NT2/D1 (cell line): ENCODE measurements at regions not wholly inside any gene's neighbourhood (a gene's known extent, or its start where the extent isn't known, plus 50 kb on each side); places are given as distances from the start of the nearest gene placed in this dataset.
"Not testable (repeated sequence)": the region's sequence is repeated elsewhere in the genome, so short reads cannot be mapped to it uniquely, and the experiment has no call there.

ENCODE experiments used
- DNase-seq: peaks from one replicate; pipeline ENCODE4 v3.0.0-alpha.2; 2011; ENCODE audit warnings: low read depth, low spot score
- H3K27me3 ChIP-seq: 2 replicates; pipeline ENCODE4 v1.6.0; 2011; ENCODE audit warnings: mild to moderate bottlenecking; ENCODE audit not compliant: insufficient read length, insufficient read depth
- H3K36me3 ChIP-seq: 2 replicates; pipeline ENCODE4 v1.6.1; 2011; ENCODE audit warnings: mild to moderate bottlenecking, low read length, mixed read lengths; ENCODE audit not compliant: insufficient read depth, insufficient read length
- H3K4me1 ChIP-seq: 2 replicates; pipeline ENCODE4 v1.5.1; 2011; ENCODE audit not compliant: insufficient read depth, insufficient read length
- H3K4me3 ChIP-seq: 2 replicates; pipeline ENCODE4 v1.5.1; 2011; ENCODE audit warnings: low read depth; ENCODE audit not compliant: insufficient read length
- H3K9ac ChIP-seq: 2 replicates; pipeline ENCODE4 v1.6.0; 2011; ENCODE audit warnings: low read depth; ENCODE audit not compliant: insufficient read length
- H3K9me3 ChIP-seq: 2 replicates; pipeline ENCODE4 v1.5.1; 2011; ENCODE audit warnings: mild to moderate bottlenecking, low read length; ENCODE audit not compliant: insufficient read depth
- SUZ12 ChIP-seq: IDR thresholded peaks from 2 replicates; pipeline ENCODE4 v1.6.1; 2011; ENCODE audit not compliant: insufficient read length, insufficient read depth; ENCODE audit errors: extremely low read depth
- YY1 ChIP-seq: IDR thresholded peaks from 2 replicates; pipeline ENCODE4 v1.6.1; 2011; ENCODE audit not compliant: insufficient read length, insufficient read depth
- ZNF274 ChIP-seq: IDR thresholded peaks from 2 replicates; pipeline ENCODE4 v1.6.1; 2011; ENCODE audit warnings: mild to moderate bottlenecking, low read depth, low read length

DNA sequence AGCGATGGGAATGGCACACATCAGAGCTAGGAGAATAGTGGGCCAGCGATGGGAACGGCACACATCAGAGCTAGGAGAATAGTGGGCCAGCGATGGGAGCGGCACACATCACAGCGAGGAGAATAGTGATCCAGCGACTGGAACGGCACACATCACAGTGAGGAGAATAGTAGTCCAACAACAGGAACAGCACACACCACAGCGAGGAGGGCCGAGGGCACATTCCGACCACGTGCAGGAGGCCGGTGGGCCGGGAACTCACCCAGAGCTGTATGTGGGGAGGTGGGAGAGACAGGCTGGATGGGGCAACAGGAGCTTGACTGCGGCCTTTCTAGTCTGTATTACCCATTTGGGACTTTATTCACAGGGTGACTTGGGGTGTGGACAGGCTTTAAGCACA, 271.1 kb upstream of the IRX4 start:
- no peak for DNase-seq
- Histone ChIP-seq H3K27me3 (peaks cover 5% of the 10 kb centered on the region), H3K4me1 (peaks cover 4% of the 10 kb centered on the region), H3K9ac (no peak overlapping the region), H3K4me3 (no peak overlapping the region), H3K36me3 (no peaks in the 10 kb centered on the region), H3K9me3 (no peaks in the 10 kb centered on the region)
- TF ChIP-seq YY1 (no peak), SUZ12 (no peak), ZNF274 (no peak)

DNA sequence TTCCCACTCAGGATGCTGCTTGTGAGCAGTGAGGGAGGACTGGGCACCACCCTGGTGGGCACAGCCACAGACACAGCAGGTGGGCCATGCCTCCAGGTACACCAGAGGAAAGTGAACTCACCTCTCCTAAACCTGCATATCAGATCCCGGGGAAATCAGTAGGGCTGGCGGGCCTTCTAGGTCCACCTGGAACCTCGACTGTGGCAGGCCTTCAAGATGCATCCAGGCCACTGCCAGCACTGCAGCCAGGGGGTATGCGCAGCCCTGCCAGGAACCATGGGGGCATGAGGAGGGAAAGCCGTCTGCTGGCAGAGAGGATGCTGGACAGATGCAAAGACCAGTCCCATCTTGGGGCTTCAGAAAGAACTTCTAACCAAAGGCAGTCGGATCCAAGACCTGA, 270.6 kb upstream of the IRX4 start:
- no peaks in the 10 kb centered on the region for H3K9me3 ChIP-seq
- peaks cover 6% of the 10 kb centered on the region for H3K4me1 ChIP-seq
- H3K9ac ChIP-seq, result no peak overlapping the region
- no peak for DNase-seq
- H3K27me3 ChIP-seq, result peaks cover 5% of the 10 kb centered on the region
- no peak for TF ChIP-seq YY1
- TF ChIP-seq ZNF274, result no peak
- no peak for TF ChIP-seq SUZ12
- no peaks in the 10 kb centered on the region for H3K36me3 ChIP-seq
- no peak overlapping the region for H3K4me3 ChIP-seq

DNA sequence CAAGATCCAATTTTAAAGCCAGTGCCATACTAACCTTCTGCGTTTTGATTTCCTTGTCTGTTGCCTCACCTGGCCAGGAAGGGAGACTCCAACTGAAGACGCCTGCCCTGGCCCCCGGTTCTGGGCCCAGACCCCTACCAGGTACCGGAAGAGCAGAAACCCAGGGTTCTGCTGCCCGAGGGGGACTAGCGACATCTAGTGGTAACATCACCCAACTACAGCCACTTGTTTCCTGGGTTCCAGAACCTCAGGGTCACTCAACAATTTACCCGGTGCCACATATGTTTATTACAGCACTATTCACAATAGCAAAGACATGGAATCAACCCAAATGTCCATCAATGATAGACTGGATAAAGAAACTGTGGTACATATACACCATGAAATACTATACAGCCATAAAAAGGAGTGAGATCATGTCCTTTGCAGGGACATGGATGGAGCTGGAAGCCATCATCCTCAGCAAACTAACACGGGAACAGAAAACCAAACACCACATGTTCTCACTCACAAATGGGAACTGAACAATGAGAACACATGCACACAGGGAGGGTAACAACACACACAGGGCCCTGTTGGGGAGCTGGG, 268.7 kb upstream of the IRX4 start:
- H3K36me3 ChIP-seq, H3K9me3 ChIP-seq, H3K4me1 ChIP-seq, DNase-seq, H3K4me3 ChIP-seq, H3K9ac ChIP-seq: not testable (repeated sequence)
- peaks cover 13% of the 10 kb centered on the region for H3K27me3 ChIP-seq

GRCh38 chr5:2149195-2149539, 266.4 kb upstream of the IRX4 start:
- no peaks in the 10 kb centered on the region for H3K36me3 ChIP-seq
- TF ChIP-seq ZNF274 (no peak), SUZ12 (no peak), YY1 (no peak)
- no peak overlapping the region for H3K9ac ChIP-seq
- peaks cover 26% of the 10 kb centered on the region for H3K27me3 ChIP-seq
- H3K4me3 ChIP-seq, result no peak overlapping the region
- peaks cover 6% of the 10 kb centered on the region for H3K4me1 ChIP-seq
- DNase-seq, result peak; percentile 22
- H3K9me3 ChIP-seq, result peaks cover 4% of the 10 kb centered on the region; the same call in 1 of the 2 replicates

DNA sequence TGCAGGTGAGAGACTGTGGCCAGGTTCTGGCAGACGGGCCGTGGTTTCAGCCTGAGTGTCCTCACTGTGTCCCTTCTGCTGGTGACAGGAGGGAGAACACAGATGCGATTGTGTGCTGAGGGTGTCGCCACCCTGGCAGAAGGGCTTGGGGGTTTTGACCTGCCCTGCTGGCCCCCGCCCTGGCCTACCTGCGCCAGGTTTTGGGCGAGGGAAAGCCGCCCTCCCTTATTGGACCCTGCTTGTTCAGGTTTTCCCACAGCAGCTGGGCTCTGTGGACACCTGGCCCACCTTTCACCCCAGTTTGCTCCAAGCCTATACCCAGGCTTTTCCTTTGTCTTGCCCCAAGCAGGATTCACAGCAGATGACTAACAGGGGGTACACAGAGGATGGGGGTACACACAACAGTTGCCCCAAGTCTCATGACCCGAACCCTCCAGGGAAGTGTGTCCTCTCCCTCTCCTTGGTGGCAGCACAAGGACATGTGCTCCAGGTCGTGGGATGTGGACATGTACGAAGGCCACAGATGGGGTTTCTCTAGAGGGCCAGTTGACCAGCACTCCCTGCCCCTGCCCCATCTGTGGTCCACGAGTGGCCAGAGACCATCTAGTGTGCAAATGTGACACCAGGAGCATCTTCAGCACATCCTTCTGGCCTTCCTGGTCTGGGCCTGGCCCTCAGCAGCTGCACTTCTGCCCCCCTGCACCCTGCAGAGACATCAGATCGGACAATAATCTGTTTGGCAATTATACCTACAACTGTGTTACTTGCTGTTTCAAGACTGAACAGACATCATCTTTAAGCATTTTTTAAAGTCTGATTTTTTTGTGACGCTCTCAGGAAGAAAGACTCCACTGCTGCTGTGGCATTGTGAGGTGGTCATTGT, 265.8 kb upstream of the IRX4 start:
- TF ChIP-seq YY1 (no peak), ZNF274 (no peak), SUZ12 (no peak)
- peaks cover 6% of the 10 kb centered on the region for H3K4me1 ChIP-seq
- no peak for DNase-seq
- H3K9me3 ChIP-seq, result peaks cover 4% of the 10 kb centered on the region; the same call in 1 of the 2 replicates
- H3K9ac ChIP-seq, result no peak overlapping the region
- peaks cover 26% of the 10 kb centered on the region for H3K27me3 ChIP-seq
- H3K36me3 ChIP-seq, result no peaks in the 10 kb centered on the region
- H3K4me3 ChIP-seq, result no peak overlapping the region

GRCh38 chr5:2147504-2148311, 265.0 kb upstream of the IRX4 start:
- peaks cover 4% of the 10 kb centered on the region; the same call in 1 of the 2 replicates for H3K9me3 ChIP-seq
- H3K4me3 ChIP-seq, result no peak overlapping the region
- TF ChIP-seq SUZ12 (no peak), YY1 (no peak), ZNF274 (no peak)
- no peak overlapping the region for H3K9ac ChIP-seq
- DNase-seq, result no peak
- H3K4me1 ChIP-seq, result peaks cover 6% of the 10 kb centered on the region
- no peaks in the 10 kb centered on the region for H3K36me3 ChIP-seq
- peaks cover 26% of the 10 kb centered on the region for H3K27me3 ChIP-seq

DNA sequence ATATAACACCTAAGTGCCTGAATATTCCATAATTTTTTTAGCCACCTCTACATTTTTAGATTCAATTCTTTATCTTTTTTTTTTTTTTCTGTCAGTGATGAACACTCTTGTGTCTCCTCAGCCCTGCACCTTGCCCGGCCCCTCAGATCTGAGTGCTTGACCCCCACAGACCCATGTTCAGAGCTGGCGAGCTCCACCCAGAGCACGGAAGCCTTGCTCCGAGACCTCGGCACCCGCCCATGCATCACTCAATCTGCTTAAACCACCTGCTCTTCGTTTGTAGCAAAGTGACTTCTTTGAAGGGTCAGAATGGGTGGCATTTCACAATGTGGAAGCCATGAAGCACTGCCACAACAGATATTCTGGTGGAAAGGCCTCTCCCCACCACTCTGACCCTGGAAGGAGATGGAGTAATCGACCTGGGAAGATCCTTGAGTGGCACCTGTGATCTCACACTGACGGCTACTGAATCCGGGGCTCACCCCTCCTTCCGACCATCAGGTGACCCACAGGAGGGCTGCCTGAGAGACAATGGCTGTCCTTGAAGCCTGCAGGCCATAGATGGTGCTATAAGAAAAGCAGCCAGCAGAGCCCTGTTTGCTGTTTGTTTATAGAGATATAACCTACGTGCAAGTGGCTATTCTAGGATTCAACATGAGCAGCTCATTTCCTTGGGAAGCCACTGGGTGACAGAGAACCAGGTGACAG, 261.1 kb upstream of the IRX4 start:
- Histone ChIP-seq H3K27me3 (peaks cover 21% of the 10 kb centered on the region), H3K4me3 (no peak overlapping the region), H3K9ac (no peak overlapping the region), H3K36me3 (no peaks in the 10 kb centered on the region), H3K9me3 (peaks cover 4% of the 10 kb centered on the region; the same call in 1 of the 2 replicates), H3K4me1 (peaks cover 3% of the 10 kb centered on the region)
- no peak for DNase-seq
- no peak for TF ChIP-seq YY1
- TF ChIP-seq ZNF274, result no peak
- TF ChIP-seq SUZ12, result no peak
